ENCODE measurements at regions not wholly inside any gene's neighbourhood (a gene's known extent, or its start where the extent isn't known, plus 50 kb on each side); places are given as distances from the start of the nearest gene placed in this dataset.

GRCh38 chr2:183383854-183384253, 259.6 kb downstream of the NUP35 start:
- no TSS peak for BruUV-seq (replicated peaks)

More at GRCh38 chr2:183383854-183384253, 259.6 kb downstream of the NUP35 start:
- DNase-seq (ENCODE audit: low read depth, low spot score) = no peak
- POLR2A ChIA-PET = no interaction called here
- H3K79me2 ChIP-seq (ENCODE audit: insufficient read depth, low read length) = no peaks in the 10 kb centered on the region
- H3K36me3 ChIP-seq (ENCODE audit: control insufficient read depth in 1 of 2, insufficient read depth in 2 of 2, low read length in 2 of 2) = no peaks in the 10 kb centered on the region
- no peak overlapping the region for H3K9ac ChIP-seq (ENCODE audit: low read length)
- no peaks in the 10 kb centered on the region for H3K27me3 ChIP-seq (ENCODE audit: insufficient read depth, low read length)
- CTCF ChIA-PET = no interaction called here
- no peak for ATAC-seq
- TF ChIP-seq CEBPB (IDR thresholded peaks at IDR 0.05; ENCODE audit: low read depth) = no peak
- no peak for TF ChIP-seq CTCF (IDR thresholded peaks at IDR 0.05 in 2 of 3, conservative IDR thresholded peaks at IDR 0.05 in 1 of 3; ENCODE audit: borderline replicate concordance in 1 of 3, insufficient read depth in 1 of 3, low read depth in 2 of 3, low read length in 2 of 3)
- TF ChIP-seq JUND (IDR thresholded peaks at IDR 0.05) = no peak
- no peak for TF ChIP-seq EGR1 (IDR thresholded peaks at IDR 0.05; ENCODE audit: low read depth)
- no peak for TF ChIP-seq MAX (IDR thresholded peaks at IDR 0.05)
- TF ChIP-seq TCF7L2 (IDR thresholded peaks at IDR 0.05; ENCODE audit: borderline replicate concordance, extremely low read depth, insufficient read depth, insufficient read length) = no peak
- no peak for TF ChIP-seq RAD21 (IDR thresholded peaks at IDR 0.05; ENCODE audit: low read depth)
- no peak for TF ChIP-seq POLR2AphosphoS5 (IDR thresholded peaks at IDR 0.05; ENCODE audit: low read depth, low read length)
- no peak for TF ChIP-seq SIN3A (IDR thresholded peaks at IDR 0.05; ENCODE audit: low read depth)
- no peak for TF ChIP-seq ZBTB33 (IDR thresholded peaks at IDR 0.05; ENCODE audit: extremely low read depth, insufficient replicate concordance, low read length)
- TF ChIP-seq YY1 (IDR thresholded peaks at IDR 0.05; ENCODE audit: extremely low read depth, insufficient replicate concordance, low read depth, low read length) = no peak
- no peak for TF ChIP-seq ATF3 (IDR thresholded peaks at IDR 0.05)
- TF ChIP-seq EZH2phosphoT487 (IDR thresholded peaks at IDR 0.05; ENCODE audit: borderline replicate concordance) = no peak
- no peak for TF ChIP-seq FOSL1 (IDR thresholded peaks at IDR 0.05; ENCODE audit: low read depth)
- RAD21 ChIA-PET (ENCODE audit: low non-redundant PET in 1 of 2, low total read pairs in 2 of 2, uncharacterized antibody in 2 of 2, unreplicated experiment in 2 of 2) = no interaction called here
- no peaks in the 10 kb centered on the region for H3K9me2 ChIP-seq (ENCODE audit: insufficient read depth)
- H3K9me3 ChIP-seq (ENCODE audit: control insufficient read depth in 1 of 2, insufficient read depth in 1 of 2, low read depth in 1 of 2, low read length in 2 of 2) = no peaks in the 10 kb centered on the region
- no peak overlapping the region for H3K27ac ChIP-seq (ENCODE audit: low read depth, low read length)
- no peaks in the 10 kb centered on the region for H3K4me1 ChIP-seq (ENCODE audit: control insufficient read depth in 1 of 2, insufficient read depth in 2 of 2, low read length in 2 of 2)
- H3K4me2 ChIP-seq (ENCODE audit: low read length) = no peak overlapping the region
- no peak overlapping the region for H3K4me3 ChIP-seq (replicated peaks in 1 of 2; ENCODE audit: low read depth in 1 of 2, low read length in 2 of 2)
- intact Hi-C loops (cut with micrococcal nuclease) = no loop called here
- no peak overlapping the region for H2AFZ ChIP-seq (ENCODE audit: low read depth, low read length, poor library complexity, severe bottlenecking)
- no peaks in the 10 kb centered on the region for H4K20me1 ChIP-seq (ENCODE audit: insufficient read depth)
